NT2/D1 (cell line): ENCODE measurements at regions not wholly inside any gene's neighbourhood (a gene's known extent, or its start where the extent isn't known, plus 50 kb on each side); places are given as distances from the start of the nearest gene placed in this dataset.

Source experiments
- SUZ12 ChIP-seq: IDR thresholded peaks from 2 replicates; pipeline ENCODE4 v1.6.1; 2011; ENCODE audit not compliant: insufficient read length, insufficient read depth; ENCODE audit errors: extremely low read depth
- YY1 ChIP-seq: IDR thresholded peaks from 2 replicates; pipeline ENCODE4 v1.6.1; 2011; ENCODE audit not compliant: insufficient read length, insufficient read depth
- ZNF274 ChIP-seq: IDR thresholded peaks from 2 replicates; pipeline ENCODE4 v1.6.1; 2011; ENCODE audit warnings: mild to moderate bottlenecking, low read depth, low read length

DNA sequence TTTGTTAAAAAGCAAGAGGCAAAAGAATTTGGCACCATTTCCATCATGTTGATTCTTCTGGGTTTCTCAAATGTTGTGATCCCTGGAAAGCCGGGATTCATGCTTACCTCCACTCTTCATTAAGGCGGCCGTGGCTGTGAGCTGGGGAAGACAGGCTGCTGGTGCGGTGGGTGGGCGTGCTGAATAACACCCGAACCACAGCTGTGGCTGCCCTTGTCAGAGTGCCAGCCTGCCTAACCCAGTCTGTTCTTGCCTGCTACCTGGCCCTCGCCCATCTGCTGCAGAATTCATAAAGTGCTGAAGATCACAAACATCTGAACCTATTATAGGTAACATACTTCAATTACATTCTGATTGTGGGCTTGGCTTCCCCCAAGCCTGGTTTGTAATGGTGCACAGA lies 95.8 kb upstream of the RCN1 start:
- TF ChIP-seq YY1 (no peak), ZNF274 (no peak), SUZ12 (no peak)
